SK-N-SH treated with all-trans-retinoic acid at 6 μM for 48 hours (cell line): ENCODE measurements at regions not wholly inside any gene's neighbourhood (a gene's known extent, or its start where the extent isn't known, plus 50 kb on each side); places are given as distances from the start of the nearest gene placed in this dataset.

ENCODE experiments used
- OSR1 ChIP-seq: fragments of 250-450 bp; sonication (Bioruptor Pico); IDR thresholded peaks from 2 replicates; pipeline ENCODE4 v1.8.0; 2022; ENCODE audit warnings: moderate library complexity, mild to moderate bottlenecking, inconsistent platforms
- ZNF8 ChIP-seq: fragments of 450-650 bp; formaldehyde crosslinking; IDR thresholded peaks from 2 replicates; pipeline ENCODE4 v1.5.0; 2020; ENCODE audit warnings: mild to moderate bottlenecking, moderate library complexity
- TF ChIP-seq, protein P1 (sequence below): fragments of 250-450 bp; sonication (Bioruptor Pico); IDR thresholded peaks from 2 replicates; pipeline ENCODE4 v1.8.0; 2020; ENCODE audit warnings: mild to moderate bottlenecking, moderate library complexity, borderline replicate concordance

DNA sequence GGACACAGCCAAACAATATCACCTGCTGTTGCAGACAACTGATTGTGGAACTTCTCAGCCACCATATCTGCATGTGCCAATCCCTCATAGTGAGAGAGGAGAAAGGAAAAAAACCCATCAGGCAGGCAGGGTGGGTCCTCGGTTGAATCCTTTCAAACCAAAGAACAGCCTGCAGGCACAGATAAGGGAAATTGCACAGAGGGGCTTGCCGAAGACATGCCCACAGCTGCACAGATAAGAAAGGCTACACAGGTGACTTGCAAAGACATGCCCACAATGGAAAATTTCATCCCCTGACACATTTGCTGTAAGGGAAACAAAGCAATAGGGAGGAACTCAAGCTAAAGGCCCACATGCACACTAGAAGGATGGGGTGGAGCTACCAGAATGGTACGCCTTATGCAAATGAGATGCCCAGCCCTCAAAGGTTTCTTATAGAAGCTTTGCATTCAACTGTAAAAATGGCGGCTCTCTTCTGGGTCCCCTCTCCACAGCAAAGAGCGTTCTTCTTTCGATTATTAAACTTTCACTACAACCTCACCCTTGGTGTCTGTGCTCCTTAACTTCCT is 170.0 kb upstream of the TMPO start:
- TF ChIP-seq OSR1 (CRISPR knock-in tag) (no peak), ZNF8 (CRISPR knock-in tag) (no peak)
- TF ChIP-seq, protein P1, sequence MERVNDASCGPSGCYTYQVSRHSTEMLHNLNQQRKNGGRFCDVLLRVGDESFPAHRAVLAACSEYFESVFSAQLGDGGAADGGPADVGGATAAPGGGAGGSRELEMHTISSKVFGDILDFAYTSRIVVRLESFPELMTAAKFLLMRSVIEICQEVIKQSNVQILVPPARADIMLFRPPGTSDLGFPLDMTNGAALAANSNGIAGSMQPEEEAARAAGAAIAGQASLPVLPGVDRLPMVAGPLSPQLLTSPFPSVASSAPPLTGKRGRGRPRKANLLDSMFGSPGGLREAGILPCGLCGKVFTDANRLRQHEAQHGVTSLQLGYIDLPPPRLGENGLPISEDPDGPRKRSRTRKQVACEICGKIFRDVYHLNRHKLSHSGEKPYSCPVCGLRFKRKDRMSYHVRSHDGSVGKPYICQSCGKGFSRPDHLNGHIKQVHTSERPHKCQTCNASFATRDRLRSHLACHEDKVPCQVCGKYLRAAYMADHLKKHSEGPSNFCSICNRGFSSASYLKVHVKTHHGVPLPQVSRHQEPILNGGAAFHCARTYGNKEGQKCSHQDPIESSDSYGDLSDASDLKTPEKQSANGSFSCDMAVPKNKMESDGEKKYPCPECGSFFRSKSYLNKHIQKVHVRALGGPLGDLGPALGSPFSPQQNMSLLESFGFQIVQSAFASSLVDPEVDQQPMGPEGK: no peak
